ENCODE measurements at regions not wholly inside any gene's neighbourhood (a gene's known extent, or its start where the extent isn't known, plus 50 kb on each side); places are given as distances from the start of the nearest gene placed in this dataset.

DNA sequence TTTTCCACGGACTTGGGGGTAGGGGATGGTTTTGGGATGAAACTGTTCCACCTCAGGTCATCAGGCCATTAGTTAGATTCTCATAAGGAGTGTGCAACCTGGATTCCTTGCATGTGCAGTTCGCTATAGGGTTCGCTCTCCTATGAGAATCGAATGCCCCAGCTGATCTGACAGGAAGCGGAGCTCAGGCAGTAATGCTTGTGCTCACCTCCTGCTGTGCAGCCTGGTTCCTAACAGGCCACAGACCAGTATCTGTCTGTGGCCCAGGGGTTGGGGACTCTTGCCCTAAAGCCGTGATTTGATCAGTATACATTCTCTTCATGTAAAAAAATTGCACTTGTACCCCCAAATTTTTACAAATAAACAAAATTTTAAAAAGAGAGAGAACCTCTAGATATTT lies 219.4 kb upstream of the CPNE8 start:
- no peak for DNase-seq

DNA sequence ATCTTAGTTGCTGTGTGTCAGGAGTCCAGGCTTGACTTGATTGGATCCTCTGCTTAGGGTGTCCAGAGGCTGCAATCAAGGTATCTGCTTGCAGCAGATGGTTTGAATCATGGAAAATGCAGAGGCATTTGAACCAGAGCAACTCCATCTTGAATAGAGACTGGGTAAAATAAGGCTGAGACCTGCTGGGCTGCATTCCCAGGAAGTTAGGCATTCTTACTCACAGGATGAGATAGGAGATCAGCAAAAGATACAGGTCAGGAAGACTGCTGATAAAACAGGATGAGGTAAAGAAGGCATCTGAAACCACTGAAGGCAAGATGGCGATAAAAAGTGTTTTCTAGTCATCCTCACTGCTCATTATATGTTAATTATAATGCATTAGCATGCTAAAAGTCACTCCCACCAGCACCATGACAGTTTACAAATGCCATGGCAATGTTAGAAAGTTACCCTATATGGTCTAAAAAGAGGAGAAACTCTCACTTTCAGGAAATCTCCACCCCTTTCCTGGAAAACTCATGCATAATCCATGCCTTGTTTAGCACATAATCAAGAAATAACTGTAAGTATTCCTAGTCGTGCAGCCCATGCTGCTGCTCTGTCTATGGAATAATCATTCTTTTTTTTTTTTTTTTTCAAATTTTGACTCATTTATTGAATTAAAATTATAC lies 218.3 kb upstream of the CPNE8 start:
- DNase-seq = no peak

DNA sequence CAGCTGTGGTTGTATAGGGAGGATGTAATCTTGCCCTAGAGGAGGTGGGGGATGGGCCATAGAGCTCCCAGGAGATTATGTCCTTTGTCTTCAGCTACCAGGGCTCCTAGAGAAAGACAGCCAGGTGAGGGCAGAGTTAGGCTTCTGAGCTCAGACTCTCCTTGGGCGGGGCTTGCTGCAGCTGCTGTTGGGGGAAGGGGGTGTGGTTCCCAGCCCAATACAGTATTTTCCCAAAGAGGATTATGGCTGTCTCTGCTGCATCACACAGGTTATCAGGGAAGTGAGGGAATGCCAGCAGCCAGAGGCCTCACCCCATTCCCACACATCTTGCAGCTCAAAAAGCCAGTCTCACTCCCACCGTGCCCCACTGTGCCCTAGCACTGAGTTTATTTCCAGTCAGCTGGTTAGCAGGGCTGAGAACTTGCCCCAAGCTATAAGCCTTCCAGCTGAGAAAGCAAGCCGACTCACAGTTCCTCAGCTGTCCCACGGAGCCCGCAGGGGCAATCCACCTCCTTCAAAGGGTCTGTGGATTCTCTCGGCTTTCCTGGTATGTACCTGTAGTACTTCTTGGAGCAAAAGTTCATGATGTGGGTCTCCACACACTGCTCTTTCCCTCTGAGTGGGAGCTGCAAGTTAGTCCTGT lies 217.3 kb upstream of the CPNE8 start:
- no peak for DNase-seq

DNA sequence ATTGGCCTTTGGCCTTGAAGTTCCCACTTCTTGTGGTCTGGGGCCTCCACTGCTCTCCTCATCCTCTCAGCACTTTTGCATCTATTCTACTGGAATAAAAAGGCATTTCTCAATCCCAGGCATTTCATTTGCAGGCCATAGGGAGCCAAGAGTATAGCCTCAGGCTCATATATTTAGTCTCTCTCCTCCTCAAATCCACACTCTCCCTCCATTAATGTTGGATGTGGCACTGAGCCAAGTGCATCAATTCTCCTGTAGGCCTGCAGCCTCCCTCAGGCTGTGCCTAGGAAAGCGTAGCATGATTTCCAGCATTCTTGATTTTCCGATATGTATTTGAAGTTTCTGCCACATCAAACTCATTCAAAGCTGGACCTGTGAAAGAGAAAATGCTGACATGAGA lies 211.5 kb upstream of the CPNE8 start:
- no peak for DNase-seq

DNA sequence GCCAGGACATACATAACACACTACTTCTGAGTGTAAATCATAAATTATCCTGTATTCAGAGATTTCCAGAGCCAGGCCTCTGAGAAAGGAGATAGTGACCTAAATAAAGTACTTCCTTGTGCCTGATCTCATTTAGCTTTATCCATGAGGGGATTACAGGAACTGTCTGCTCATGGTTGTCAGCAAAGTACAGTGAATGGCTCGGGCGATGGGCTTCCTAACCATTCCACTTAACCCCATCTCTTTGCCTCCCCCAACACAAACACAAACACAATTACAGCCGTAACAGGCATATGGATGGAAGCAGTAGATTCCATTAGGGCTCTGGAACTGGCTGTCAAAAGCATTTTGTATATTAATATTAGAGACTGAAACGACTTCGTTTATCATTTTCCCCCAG lies 206.7 kb upstream of the CPNE8 start:
- DNase-seq = no peak

DNA sequence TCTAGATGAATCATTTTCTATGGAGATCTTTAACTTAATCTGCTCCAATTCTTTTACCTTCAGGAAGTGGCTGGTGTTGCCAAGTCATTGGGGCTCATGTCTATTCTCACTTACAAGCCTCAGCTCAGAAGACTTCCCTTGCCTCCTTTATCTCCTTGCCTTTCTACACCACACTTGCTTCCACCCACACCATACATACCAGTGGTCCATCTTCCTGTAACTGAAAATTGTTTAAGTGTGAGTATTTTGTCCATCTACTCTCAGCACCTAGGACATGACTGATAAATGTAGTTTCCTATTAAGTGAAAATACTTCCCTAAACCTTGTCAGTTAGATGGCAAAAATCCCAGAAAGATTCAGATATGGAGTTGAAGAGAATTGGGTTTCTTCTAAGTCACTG lies 199.7 kb upstream of the CPNE8 start:
- DNase-seq = no peak

DNA sequence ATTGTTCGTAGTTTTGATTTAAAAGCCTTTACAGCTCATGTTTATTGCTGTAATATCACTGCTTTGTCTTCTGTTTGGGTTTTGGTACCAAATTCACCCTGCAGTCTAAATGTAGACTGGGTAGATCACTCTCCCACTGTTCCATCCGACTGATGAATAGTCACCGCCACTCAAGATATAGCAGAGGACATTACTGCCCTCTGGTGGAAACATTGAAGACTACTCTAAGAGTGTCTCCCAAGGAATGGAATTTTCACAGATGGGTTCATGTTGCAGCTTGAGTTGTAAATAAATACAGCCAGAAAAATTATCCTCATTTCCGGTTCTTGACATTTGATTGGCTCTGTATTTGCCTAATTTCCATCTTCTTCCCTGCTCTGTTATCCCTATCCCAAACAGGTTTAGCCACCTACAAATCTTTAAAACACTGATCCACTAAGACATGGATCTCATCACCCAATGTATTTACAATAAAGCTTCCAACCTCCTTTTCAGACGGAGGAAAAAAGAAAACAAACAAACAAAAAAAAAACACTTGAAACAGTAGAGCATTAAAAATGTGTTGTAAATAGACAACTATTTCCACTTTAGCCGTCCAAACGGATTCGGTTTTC lies 198.3 kb upstream of the CPNE8 start:
- peak; percentile 32 for DNase-seq

DNA sequence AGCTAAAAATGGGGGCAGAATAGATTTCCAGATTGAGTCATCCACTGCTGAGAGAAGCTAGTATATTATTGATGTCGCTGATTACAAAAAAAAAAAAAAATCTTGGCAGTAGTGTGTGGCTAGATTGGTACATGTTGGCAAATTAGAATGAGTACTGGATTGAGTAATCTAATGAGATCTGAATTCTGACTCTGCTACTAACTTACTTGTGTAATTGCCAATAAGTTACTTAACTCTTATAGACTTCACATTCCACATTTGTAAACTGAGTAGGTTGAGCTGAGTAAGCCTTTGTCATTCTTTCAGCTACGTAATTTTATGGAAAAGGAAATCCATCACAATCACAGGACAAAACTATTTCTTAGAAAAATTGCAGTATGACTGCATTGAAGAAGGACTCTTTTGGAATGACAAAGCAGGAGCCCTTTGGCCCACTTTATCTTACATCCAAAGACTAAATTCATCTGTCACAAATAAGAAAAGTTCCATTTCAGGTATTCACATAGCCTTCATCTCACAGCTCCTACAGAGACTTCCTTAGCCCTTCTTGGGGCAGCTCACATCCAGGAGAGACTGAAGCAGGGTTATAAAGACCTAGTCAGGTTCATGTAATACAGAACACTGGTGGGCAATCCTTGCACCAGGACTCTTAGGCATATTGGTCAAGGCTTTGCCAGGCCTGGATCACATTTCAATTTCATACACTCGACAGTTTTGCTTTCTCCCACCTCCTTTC lies 197.3 kb upstream of the CPNE8 start:
- no peak for DNase-seq

DNA sequence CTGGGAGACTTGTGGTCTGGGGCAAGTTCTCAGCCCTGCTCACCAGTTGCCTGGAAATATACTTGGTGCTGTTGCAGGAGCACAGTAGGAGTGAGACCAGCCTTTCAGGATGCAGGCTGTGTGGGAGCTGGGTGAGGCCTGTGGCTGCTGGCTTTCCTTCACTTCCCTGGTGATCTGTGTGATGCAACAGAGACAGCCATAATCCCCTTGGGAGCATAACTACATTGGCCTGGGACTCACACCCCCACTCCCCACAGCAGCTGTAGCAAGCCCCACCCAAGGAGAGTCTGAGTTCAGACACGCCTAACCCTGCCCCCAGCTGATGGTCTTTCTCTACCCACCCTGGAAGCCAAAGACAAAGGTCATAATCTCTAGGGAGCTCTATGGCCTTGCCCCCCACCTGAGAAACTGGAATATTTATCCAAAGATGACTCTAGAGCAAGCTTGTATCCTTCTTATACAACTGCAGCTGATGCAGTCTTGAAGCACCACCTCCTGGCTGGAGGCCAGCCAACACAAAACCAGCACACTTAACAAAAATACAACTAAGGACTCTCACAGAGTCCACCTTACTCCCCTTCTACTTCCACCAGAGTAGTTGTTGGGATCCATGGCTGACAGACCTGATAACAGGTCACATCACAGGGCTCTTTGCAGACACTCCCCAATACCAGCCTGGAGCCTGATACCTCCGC lies 190.4 kb upstream of the CPNE8 start:
- DNase-seq = no peak

DNA sequence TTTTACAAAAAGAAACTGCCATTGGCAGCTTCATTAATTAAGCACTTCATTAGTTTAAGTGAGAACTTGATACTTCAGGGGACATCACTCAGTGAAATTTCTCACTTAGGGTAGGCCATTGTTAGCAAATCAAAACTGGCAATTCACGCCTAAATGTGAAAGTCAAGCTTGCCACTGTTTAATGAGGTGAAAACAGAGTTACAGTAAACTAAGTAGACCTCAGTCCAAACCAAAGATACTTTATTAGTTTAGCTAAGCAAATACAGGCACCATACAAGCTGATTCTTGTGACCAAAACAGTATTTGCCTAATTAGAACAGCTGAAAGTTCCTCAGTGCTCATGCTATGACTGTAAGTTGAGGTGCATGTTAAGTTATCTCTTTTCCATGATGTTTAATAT lies 176.5 kb upstream of the CPNE8 start:
- no peak for DNase-seq

DNA sequence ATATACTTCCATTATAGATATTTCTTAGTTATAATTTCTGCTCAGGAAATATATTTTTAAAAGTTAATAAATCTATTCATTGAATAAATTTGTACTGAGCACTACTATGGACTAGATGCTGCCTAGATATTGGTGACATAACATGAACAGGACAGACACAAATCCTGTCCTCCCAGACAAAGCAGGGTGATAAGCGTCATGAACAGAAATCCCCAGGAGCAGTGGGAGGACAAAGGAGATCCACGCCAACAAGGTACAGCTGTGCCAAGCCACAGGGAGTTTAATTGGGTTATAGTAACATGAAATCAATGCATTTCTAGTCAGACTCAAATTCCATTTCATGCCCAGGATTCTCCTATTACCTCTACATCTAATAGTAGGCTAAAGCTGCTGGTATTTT lies 171.8 kb upstream of the CPNE8 start:
- DNase-seq = no peak

DNA sequence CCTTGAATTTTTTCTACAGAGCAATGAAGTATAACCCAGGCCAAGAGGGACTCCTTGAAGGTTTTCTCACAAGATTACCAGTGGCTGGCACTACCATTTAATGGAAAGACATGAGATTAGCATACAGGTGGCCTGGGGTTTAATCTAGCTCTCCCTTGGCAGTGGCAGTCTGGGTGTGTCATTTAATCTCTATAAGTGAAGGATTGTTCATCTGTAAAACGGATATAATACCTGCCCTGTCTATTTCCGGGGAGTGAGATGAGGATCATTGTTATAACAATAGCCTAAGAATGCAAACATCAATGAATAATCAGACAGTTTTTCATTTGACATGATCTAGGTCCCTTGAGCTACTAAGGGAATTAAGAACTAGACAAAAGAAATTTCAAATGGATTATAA lies 168.7 kb upstream of the CPNE8 start:
- DNase-seq = no peak

DNA sequence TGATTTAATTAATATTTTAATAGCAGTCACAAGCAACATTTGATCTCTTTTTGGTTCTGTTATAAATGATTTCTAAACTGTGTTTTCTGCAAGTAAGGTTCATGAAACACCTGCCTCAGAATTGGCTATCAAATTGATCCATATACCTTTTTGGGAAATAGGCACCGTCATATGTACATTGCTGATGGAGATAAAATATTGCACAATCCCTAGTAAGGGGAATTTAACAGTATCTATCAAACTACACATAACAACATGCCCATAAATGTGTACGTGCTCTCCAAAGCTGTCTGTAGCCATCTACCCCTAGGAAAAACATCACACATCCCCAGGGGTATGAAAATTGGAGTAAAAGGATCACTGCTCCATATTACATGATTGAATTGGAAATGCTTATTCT lies 167.3 kb upstream of the CPNE8 start:
- DNase-seq = no peak

DNA sequence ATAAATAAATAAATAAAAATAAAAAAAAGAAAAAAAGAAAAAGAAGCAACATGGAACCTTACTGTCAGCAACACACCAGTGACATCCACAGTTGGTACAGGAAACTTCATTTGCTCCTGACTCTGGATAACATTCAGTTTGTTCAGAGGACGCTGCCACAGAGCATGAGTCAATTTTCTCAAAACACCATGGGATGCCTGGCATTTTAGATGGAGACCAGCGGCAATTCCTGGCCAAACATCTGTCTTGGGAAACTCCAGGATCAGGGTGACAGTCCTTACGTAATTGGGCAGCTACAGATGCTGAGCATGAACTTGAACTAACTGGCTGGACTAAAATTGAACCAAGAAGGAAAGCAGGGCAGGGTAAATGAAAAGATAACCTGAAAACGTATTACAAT lies 166.2 kb upstream of the CPNE8 start:
- DNase-seq = no peak

DNA sequence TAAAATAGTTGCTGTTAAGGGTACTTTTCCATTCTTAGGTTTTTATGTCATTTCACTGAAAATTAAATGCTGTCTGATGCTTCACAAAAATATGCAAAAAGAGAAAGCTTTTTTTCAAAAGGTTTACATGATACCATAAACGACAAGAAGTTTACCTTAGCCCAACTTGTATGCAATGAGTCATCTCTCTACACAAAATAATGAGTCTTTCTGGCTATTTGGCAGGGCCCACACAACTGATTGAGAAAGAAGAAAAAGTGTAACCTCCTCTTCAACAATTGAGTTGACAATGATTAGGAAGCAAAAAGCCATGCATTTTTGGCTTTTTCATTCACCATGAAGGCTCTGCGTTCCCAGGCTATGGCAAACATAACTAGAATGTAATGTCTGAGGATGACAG lies 165.4 kb upstream of the CPNE8 start:
- DNase-seq = no peak

DNA sequence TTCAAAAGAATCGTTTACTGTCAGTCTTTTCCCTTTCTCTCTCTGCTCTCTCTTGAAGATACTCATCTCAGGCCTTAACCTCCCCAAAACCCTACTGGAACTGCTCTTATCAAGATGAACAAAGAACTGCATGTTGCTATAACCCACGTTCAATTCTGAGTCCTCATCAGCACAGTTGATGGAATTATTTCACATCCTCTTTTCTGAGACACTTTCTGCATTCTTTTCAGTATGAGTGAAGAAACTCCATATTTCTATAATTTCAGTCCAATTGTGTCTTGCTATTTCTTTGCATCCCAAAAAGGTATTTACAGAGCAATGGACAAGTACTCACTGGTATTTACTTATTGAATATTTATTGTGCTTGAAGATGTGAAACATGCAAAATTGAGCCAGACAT lies 160.1 kb upstream of the CPNE8 start:
- no peak for DNase-seq

DNA sequence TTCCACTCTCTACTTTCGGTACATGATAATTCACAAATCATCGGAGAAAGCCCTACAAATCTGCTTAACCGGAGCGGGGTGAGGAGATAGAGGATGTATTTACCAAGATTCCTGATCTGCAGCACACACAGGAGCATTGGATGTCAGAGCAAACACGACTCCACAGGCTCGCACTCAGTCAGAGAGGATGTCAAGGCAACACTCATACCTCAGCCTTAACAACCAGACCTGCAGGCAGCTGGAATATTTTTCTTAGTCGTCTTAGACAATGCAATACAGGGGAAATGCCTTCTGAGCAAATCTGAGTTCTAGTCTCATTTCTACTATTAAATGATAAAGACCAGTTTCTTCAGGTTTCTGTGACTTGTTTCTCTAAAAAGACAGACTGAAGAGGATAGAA lies 159.3 kb upstream of the CPNE8 start:
- no peak for DNase-seq

DNA sequence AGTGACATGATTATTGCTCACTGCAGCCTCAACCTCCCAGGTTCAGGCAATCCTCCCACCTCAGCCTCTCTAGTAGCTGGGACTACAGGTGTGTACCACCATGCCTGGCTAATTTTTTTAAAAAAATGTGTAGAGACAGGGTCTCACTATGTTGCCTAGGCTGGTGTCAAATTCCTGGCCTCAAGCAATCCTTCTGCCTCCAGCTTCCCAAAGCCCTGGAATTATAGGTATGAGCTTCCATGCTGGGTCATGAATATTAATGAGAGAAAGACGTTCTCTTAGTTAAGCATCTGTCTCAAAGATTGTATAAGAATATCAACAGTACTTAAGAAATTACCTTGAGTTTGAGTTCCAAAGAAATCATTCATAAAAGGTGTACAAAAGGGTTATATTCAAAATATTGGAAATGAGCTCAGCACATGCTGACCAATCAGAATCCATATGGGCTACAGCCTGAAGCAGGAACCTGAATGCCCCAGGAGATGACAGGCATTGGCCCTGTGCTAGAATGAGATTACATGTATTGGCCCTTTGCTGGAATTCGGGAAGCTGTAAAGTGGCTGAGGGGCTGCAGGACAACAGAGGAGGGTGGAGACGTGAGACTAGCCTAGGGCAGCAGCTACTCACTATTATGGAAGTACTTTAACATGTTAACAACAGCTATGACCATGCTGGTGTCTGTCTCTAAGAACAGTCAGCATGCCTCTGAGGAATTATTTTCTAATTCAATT lies 157.0 kb upstream of the CPNE8 start:
- no peak for DNase-seq

DNA sequence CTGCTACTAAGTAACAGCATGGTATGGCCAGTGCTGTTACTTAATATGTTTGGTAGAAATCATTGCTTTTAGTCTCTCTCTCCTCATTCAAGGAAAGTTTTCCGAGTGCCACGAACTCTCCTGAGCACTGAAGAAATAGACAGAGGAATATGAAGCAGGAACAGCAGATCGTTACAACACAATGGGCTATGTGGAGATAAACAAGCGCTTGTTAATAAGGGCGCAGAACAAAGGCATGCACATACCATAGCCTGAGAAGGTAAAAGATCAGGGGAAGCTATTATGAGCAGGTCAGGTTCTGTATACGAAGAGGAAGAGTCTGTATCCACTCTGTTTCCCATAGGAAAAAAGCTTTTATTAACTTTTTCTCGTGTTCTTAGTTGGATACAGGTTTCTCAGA lies 156.2 kb upstream of the CPNE8 start:
- DNase-seq = no peak

DNA sequence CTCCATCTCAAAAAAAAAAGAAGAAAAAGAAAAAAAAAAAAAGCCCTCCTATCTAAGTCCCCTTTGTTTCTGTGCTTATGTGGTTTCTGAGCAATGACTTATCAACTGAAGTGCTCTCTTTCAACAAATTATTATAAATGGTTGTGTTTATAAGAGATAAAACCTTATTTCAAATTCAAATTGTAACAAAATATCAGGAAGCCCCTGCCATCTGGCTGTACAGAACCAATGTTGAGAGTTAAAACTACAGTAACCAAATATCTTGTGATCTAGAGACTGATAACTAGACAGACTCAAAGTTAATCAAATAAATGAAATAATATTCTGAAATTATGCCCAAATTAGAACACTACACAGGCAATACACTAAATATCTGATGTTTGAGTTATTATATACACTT lies 143.0 kb upstream of the CPNE8 start:
- DNase-seq = no peak

DNA sequence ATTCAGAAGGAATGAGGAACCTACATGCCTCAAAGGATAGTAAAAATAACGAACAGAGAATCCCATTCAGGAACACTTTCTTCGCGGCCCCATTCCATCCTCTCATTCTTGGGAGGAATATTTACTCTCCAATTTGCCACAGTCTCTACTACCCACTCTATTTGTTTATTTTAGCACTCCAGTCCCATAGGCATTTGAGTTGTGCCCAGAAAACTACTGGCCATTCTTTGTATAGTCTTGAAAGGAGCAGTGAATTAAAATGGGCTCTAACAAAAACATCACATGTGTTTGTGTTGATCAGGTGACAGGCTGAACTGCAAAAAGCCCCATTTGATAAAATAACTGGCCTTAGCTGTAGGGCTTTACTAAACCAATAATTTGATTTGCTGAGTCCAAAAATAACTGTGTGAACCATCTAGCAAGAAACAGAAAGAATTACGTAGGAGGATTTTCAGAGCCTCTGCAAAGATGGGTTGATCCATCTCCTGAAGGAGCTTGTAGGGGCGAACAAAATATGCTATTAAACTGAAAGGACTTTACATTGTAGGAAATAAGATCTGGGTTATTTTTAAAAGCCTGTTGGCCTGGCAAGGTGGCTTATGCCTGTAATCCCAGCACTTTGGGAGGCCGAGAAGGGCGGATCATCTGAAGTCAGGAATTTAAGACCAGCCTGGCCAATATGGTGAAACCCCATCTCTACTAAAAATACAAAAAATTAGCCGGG lies 142.3 kb upstream of the CPNE8 start:
- DNase-seq = no peak

DNA sequence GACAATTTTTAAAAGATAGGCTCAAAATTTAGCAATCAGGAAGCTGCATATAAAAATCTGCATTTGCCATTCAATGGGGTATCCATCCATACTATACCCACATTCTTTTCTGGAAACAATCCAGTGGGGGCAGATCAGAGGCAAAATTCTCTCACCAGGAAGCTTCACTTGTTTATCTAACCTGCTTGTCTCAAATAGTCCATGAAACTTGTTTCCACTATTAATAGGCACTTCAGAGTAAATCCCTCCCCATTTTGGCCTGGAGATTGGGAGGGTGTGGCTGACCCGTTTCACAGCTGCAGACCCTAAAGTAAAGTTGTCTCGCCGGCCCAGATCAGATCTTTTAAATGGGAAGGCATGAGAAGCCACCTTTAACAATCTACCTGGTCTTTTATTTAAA lies 139.4 kb upstream of the CPNE8 start:
- DNase-seq = no peak

Data from NCI-H1048 (cell line).